Stomach (tissue), 4 donors: ENCODE measurements at regions not wholly inside any gene's neighbourhood (a gene's known extent, or its start where the extent isn't known, plus 50 kb on each side); places are given as distances from the start of the nearest gene placed in this dataset.

Experiments
- CTCF ChIP-seq, 7 experiments: fragments of 450-650 bp in 4 of 7; fragments of 200-600 bp in 3 of 7; sonication (generic) in 3 of 7; IDR thresholded peaks; one replicate each; pipeline ENCODE4 v1.5.1; 2016 to 2019; ENCODE audit warnings: antibody characterized with exemption in 7 of 7, control low read depth in 2 of 7, mild to moderate bottlenecking in 1 of 7
- EP300 ChIP-seq: sonication (generic); formaldehyde crosslinking; IDR thresholded peaks from one replicate; pipeline ENCODE4 v1.6.1; 2017; ENCODE audit warnings: antibody characterized with exemption
- POLR2A ChIP-seq, 4 donors: fragments of 450-650 bp; IDR thresholded peaks; one replicate each; pipeline ENCODE4 v1.6.1; 2016; ENCODE audit warnings: antibody characterized with exemption in 4 of 4, control low read depth in 2 of 4, mild to moderate bottlenecking in 1 of 4, moderate library complexity in 1 of 4
- POLR2AphosphoS5 ChIP-seq, 3 donors: sonication (generic); formaldehyde crosslinking; IDR thresholded peaks; one replicate each; pipeline ENCODE4 v1.6.1; 2016; ENCODE audit warnings: antibody characterized with exemption in 3 of 3

GRCh38 chr16:5858180-5858579 lies 760.6 kb upstream of the EEF2KMT start:
- TF ChIP-seq POLR2A (IDR thresholded peaks at IDR 0.05): no peak
- no peak for TF ChIP-seq CTCF (IDR thresholded peaks at IDR 0.05)
- TF ChIP-seq POLR2AphosphoS5 (IDR thresholded peaks at IDR 0.05): no peak
- TF ChIP-seq EP300: no peak
